IPS DF 19.7 (cell line): ENCODE measurements at regions not wholly inside any gene's neighbourhood (a gene's known extent, or its start where the extent isn't known, plus 50 kb on each side); places are given as distances from the start of the nearest gene placed in this dataset.
"Not testable (repeated sequence)": the region's sequence is repeated elsewhere in the genome, so short reads cannot be mapped to it uniquely, and the experiment has no call there.

ENCODE experiments used
- DNase-seq: peaks from one replicate; pipeline ENCODE4 v3.0.0-alpha.2; 2013; ENCODE audit warnings: low read depth, low spot score

DNA sequence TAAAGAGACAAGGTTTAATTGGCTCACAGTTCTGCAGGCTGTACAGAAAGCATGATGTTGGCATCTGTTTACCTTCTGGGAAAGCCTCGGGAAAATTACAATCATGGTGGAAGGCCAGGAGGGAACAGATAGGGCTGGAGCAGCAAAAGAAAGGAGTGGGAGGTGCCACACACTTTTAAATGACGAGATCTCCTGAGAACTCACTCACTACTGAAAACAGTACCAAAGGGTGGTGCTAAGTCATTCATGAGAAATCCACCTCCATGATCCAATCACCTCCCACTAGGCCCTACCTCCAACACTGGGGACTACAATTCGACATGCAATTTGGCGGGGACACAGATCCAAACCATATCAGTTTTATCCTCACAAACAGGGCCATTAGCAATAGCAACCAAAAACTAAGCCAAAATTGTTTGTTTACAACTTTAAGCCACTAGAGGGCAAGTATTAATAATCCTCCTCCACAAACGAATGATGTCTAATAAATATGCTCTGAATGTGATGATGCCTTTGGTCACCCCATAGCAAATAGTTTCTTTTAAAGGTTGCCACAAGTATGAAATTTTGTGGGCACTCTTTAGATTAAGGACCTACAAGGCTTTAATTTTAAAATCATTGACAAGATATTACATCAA is 129.2 kb upstream of the NRBF2 start:
- DNase-seq, result no peak

DNA sequence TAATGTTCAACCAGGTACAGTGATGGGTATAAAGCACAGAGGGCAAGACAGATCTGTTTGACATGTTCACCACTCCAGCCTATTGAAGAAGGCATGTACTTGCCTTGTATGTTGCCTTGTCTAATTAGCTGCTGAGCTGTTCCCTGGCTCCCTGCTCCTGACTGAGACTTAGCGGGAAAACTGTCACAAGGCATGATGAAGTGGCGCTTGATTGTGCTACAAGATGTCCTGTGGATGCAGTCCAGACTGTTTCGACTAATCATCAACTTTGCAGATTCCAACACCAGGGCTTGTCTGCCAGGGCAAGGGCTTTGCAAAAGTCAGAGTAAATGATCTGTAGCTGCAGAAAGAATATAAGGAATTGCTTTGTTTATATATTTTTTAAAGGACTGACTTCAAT is 136.2 kb upstream of the NRBF2 start:
- no peak for DNase-seq

DNA sequence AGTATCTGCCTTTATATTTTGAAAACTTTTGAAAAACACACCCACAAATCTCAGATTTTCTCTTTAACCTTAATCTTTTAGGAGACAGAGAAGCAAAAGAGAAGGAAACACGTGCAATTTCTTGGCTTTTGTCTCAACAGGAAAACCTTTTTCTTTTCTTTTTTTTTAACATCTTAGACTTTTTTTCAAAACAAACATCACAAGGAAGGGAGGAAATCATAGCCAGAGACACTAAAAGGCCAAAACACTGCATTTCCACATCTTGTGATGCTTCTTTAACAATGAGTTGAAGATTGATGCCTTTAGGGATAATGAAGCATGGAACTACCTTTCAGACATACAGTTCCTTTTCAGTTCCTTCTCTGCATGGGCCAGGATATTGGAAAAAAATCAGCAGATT is 136.6 kb upstream of the NRBF2 start:
- DNase-seq, result no peak

GRCh38 chr10:62993121-62993520 is 140.0 kb upstream of the NRBF2 start:
- no peak for DNase-seq

DNA sequence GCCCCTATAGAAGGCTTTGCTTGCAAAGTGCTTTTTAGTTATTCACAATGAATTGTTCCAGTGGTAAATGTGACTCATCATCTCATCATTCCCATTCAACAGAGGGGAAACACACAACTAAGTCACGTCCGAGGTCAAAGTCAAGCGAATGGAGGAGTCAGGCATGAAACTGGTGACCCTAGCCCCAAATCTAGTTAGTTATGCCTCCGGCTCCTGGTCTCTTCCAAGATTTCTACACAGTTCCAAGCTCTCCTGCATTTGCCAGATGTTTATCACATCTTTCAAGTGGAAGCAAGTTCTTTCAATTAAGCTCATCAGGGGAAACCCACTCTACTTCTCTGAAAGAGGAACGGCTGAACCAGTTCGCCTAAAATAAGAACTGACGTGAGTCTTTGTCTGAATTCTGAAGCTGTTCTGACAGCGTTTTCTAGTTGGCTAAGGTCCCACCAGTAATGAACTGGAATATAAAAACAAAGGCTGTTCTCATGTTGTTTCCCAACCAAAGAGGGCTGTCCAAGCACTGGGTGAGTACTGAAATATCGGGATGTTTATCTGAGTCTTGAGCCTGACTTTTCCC is 140.9 kb upstream of the NRBF2 start:
- no peak for DNase-seq

GRCh38 chr10:62990126-62990525 is 143.0 kb upstream of the NRBF2 start:
- DNase-seq, result no peak

DNA sequence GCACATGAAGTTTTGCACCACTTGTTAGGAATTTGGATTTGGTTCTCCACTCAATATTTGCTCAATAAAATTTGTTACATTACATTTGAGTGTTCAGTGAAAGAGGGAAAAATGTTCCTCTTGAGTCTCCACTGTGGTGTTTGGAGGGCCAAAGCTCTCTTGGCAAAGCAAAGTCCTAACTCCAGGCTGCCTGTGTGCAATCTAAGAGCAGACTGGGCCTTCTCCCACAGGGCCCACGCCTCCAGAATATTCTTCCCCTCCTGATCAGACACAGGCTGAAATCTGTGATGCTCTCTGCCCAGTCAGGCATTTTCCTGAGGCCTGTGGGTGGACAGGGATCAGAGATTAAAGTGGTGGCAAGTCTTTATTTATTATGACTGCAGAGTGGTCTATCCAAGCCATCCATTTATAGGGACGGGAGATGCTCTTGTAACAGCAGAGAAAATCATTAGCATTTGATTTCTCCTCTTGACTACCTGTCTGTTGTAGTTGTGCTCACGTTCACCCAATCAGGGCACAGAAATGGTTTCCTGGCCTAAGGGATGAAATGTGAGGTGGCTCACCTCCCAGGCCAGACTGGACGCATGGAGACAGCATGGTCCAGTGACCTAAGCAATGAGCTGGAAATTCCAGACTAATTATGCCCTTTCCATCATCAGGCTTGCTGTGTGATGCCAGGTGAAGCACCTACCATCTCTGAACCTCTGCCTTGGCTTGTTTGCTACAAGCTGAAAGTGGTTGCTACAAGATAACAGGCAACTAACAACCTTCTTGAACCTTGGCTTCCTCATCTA is 147.1 kb upstream of the NRBF2 start:
- no peak for DNase-seq

DNA sequence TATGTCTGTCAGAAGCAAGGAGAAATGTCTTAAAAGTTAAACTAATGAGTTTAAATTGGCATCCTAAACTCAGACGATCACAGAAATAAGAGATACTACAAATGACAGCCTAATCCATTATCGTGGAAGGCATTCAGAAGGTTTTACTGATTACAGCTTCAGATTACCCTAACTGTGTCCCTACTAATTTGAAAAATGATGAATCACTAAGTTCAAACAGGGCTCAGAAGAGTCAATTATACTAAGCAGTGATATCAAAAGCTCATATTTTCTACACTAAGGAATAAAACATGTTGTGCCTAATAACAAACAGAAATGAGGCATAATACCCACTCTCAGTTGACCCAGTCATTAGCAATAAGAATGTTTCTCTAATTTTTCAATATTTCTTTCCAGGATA is 152.0 kb upstream of the NRBF2 start:
- DNase-seq, result no peak

- no peak for DNase-seq
These were observed 152.4 kb upstream of the NRBF2 start for GRCh38 chr10:62980687-62981086.

GRCh38 chr10:62979921-62980320 is 153.2 kb upstream of the NRBF2 start:
- DNase-seq, result no peak

DNA sequence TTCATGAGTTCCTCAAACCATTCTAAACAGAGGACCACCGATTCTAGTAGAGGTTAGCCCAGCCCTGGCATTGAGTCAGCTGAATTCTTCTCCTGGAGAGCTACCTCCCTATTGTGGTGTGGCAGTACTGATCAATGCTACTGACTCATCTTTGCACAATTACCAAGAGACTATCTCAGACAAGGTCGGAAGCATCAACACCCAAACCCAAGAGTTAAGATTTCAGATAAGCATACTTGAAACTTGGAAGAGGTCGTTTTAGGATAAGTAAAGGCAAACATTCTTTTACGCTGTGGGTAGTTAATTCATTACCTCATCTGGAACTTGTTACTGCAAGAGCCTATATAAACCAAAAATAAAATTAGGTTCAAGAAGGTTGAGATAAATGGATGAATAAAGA is 154.6 kb upstream of the NRBF2 start:
- no peak for DNase-seq

- not testable (repeated sequence) for DNase-seq
These were observed 158.3 kb upstream of the NRBF2 start for GRCh38 chr10:62974795-62975194.

GRCh38 chr10:62972103-62972502 is 155.9 kb upstream of the EGR2 start:
- no peak for DNase-seq

DNA sequence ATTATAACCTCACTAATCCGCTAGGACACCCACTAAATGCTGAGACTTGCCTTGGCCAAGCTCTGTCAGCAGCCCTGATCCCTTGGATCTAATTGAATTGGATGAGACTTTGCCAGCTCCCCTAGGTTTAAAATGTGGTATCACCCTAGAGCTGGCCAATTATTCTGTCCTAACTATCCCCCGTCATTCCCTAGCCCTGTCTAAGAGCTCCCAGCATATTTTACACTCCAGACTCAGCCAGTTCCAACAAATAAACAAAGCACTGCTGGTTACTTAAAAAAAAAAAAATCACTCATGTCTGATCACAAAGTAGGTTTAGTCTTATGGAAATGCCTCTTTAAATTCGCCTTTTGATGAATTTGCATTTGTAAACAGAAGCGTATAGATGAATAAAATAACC is 147.9 kb upstream of the EGR2 start:
- DNase-seq, result no peak

DNA sequence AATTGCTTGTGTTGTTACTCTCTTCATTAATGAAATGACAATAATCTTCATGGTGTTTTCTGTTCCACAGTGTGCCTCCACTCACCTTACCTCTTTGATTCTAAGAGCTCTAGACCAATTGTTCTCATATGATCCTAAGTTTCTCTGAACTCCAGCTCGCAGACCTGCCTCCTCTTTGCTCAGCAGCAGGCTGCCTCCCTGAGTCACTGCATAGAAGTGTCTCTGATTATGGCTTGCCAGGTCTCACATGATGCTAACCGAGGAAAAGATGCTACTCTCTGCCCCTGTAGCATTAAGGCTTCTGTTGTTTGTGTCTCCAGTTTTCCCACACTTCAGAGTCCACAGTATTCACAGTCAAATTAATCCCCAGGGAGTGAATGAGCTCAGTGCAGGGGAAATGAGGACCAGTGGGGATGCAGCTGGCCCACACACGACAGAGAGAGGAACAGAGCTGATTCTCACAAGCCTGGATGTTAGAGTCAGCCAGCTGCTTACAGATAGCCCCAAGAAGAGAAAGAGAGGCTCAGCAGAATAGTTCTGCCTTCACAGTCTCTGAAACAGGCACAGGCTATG is 145.9 kb upstream of the EGR2 start:
- no peak for DNase-seq

GRCh38 chr10:62960416-62960815 is 144.2 kb upstream of the EGR2 start:
- DNase-seq, result no peak

DNA sequence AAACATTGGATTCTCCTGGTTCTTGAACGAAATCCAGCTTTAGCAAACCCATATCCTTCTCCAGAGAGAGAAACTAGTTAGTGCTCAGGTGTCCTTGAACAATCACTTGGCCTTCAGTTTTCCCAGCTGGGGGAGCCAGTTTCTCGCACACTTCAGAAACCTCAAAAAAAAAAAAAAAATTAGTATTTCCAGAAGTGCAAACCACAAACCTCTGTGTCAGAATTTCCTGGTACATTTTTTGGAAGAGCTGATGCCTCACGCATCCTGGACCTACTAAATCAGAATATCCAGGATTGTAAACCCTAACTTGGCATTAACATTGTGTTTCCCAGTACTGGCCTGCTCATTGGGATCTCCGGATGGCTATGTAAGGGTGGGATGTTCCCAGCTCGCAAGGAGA is 143.4 kb upstream of the EGR2 start:
- DNase-seq, result no peak

DNA sequence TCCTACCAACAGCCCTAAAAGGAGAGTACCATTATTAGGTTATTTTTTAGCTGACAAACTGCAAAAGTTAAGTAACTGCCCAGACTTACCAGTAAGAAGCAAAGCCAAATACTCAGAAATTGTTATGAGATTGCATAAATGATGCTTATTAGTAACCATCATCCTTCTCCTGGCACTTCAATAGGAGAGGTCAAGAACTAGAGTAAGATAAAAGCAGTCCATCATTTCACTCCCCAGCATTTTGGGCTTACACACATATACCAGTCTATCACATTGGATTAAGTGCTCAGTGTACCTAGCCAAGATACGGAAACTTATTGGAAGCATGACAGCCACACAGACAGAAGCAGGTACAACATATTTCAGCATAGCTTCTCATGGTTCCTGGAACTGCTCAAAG is 142.8 kb upstream of the EGR2 start:
- DNase-seq, result no peak

GRCh38 chr10:62946278-62946677 is 130.1 kb upstream of the EGR2 start:
- no peak for DNase-seq

GRCh38 chr10:62939698-62940097 is 123.5 kb upstream of the EGR2 start:
- no peak for DNase-seq

DNA sequence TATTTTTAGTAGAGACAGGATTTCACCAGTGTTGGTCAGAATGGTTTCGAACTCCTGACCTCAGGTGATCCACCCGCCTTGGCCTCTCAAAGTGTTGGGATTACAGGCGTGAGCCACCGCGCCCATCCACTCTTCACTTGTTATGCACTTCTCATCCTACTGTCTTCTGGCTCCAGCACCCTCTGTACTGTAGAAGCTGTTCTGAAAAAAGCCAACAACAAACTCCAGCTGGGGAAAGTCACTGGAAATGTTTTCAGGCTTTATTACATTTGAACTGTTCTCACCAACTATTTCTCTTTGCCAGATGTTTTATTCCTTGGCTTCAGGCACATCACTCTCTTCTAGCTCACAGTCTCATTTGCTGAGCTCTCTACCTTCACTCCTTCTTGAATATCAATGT is 122.5 kb upstream of the EGR2 start:
- DNase-seq, result no peak

- DNase-seq, result no peak
These were observed 121.5 kb upstream of the EGR2 start for GRCh38 chr10:62937674-62938073.

GRCh38 chr10:62935022-62935421 is 118.9 kb upstream of the EGR2 start:
- DNase-seq, result no peak
